ENCODE measurements at regions not wholly inside any gene's neighbourhood (a gene's known extent, or its start where the extent isn't known, plus 50 kb on each side); places are given as distances from the start of the nearest gene placed in this dataset.

DNA sequence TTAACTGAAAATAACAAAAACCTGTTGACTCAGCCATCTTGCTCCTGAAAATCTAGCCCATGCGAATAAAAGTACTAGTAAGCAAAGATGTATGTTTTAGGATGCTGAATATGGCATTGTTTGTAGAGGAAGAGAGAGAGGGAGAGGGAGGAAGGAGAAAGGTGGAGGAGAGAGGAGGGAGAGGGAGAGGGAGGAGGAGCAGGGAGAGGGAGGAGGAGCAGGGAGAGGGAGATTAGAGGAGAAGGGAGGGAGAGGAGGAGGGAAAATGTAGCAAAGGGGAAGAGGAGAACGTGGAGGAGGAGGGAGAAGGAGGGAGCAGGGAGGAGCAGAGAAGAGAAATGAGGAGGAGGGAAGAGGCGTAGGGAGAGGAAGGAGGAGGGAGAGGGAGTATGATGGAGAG, 324.5 kb upstream of the EEF2KMT start:
- no peak for TF ChIP-seq CTCF (conservative IDR thresholded peaks at IDR 0.05; ENCODE audit: low read depth, low read length)

DNA sequence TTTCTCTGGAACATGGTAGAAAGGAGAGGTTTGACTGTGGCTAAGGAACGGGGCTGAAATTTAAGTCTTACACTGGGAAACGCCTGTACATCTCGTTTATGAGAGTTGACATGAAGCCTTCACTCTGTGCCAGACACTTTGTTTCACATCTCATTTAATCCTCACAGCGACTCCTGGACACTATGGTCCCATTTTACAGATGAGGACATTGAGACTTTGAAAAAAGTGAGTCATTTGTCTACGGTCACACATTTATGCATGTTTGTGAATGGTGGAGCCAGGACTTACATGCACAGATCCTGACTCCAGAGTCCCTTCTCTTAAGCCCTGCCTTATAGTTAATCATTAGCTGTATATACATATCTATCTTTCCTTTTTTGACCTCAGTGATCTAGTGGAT, 318.4 kb upstream of the EEF2KMT start:
- no peak for TF ChIP-seq CTCF (conservative IDR thresholded peaks at IDR 0.05; ENCODE audit: low read depth, low read length)
- DNase-seq (ENCODE audit: low read depth), result no peak
- no peak overlapping the region for H3K4me3 ChIP-seq (ENCODE audit: low read depth, low read length)

More for the DNA sequence above, 324.5 kb upstream of the EEF2KMT start:
- H3K4me3 ChIP-seq (ENCODE audit: low read depth, low read length), result no peak overlapping the region
- DNase-seq (ENCODE audit: low read depth), result no peak

- DNase-seq (ENCODE audit: low read depth), result no peak
- TF ChIP-seq CTCF (conservative IDR thresholded peaks at IDR 0.05; ENCODE audit: low read depth, low read length), result no peak
- H3K4me3 ChIP-seq (ENCODE audit: low read depth, low read length), result no peak overlapping the region
Observed at GRCh38 chr16:5415123-5415522, 317.5 kb upstream of the EEF2KMT start.

DNA sequence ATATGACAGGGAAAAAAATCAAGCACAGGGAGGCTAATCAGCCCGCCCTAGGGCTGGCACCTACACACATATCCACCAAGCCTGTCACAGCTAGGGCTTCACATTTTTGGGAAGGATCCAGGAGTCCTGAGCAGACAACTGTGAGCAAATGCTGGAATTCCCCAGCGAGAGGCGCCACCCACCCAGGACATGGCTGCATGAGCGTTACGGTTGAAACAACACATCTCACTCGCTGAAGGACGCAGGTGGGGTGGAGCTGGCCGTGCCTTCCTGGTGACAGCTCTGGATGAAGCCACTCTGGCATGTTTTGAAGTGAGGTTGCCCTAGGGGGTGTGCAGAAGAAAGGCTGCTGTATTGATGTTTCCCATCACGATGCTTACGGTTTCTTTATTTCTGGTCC, 315.1 kb upstream of the EEF2KMT start:
- DNase-seq (ENCODE audit: low read depth), result no peak

GRCh38 chr16:5398203-5398602, 300.6 kb upstream of the EEF2KMT start:
- H3K4me3 ChIP-seq (ENCODE audit: low read depth, low read length), result no peak overlapping the region
- no peak for DNase-seq (ENCODE audit: low read depth)
- TF ChIP-seq CTCF (conservative IDR thresholded peaks at IDR 0.05; ENCODE audit: low read depth, low read length), result no peak

More for the DNA sequence above, 315.1 kb upstream of the EEF2KMT start:
- TF ChIP-seq CTCF (conservative IDR thresholded peaks at IDR 0.05; ENCODE audit: low read depth, low read length), result no peak
- H3K4me3 ChIP-seq (ENCODE audit: low read depth, low read length), result no peak overlapping the region

DNA sequence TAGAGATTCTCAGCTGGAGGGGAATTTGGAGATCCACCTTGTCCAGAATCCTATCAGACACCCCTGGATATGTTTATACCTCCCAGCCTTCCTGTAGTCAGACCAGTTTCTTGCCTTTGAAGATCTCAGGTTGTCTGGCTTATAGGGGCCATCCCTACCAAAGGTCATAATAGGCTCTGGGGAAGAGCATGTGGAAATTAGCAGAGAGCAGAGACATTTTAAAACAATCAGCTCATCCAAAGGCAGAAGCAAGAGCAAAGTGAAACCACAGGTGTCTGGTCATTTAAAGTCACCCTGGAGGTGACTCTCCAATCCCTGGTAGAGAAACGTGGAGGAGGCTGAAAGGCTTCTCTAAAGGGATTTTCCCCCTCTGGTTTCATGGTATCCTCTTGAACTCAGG, 299.3 kb upstream of the EEF2KMT start:
- no peak for DNase-seq (ENCODE audit: low read depth)
- H3K4me3 ChIP-seq (ENCODE audit: low read depth, low read length), result no peak overlapping the region
- no peak for TF ChIP-seq CTCF (conservative IDR thresholded peaks at IDR 0.05; ENCODE audit: low read depth, low read length)

- no peak for DNase-seq (ENCODE audit: low read depth)
- TF ChIP-seq CTCF (conservative IDR thresholded peaks at IDR 0.05; ENCODE audit: low read depth, low read length), result no peak
- no peak overlapping the region for H3K4me3 ChIP-seq (ENCODE audit: low read depth, low read length)
Observed at GRCh38 chr16:5393070-5393469, 295.5 kb upstream of the EEF2KMT start.
